ENCODE measurements at regions not wholly inside any gene's neighbourhood (a gene's known extent, or its start where the extent isn't known, plus 50 kb on each side); places are given as distances from the start of the nearest gene placed in this dataset.

DNA sequence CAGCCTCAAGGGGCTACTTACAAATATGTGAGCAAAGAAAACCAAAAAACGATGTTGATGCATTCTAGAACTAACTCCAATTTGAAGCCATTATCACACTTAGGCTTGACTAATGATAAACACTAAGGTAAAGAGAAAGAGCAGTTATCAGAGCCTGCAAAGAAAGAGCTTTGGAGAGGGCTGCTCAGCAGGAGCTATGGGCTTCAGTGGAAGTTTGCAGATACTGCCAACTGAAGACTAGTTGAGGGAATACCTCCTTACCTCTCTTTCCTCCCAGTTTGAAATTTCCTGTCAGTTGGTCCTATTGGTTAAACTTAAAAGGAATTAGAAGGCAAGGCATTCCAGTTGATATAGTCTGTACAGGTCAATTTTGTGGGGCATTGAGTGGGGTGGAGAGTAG is 498.1 kb upstream of the POT1 start:
- TF ChIP-seq L3MBTL2 (conservative IDR thresholded peaks at IDR 0.05) (no peak), BHLHE40 (IDR thresholded peaks at IDR 0.05; ENCODE audit: borderline replicate concordance) (no peak), SUZ12 (IDR thresholded peaks at IDR 0.05) (no peak)

Data from HEK293T (cell line).